GM12874 (cell line): ENCODE measurements at regions not wholly inside any gene's neighbourhood (a gene's known extent, or its start where the extent isn't known, plus 50 kb on each side); places are given as distances from the start of the nearest gene placed in this dataset.

Experiments used
- CTCF ChIP-seq: IDR thresholded peaks from 2 replicates; pipeline ENCODE4 v1.5.1; 2011; ENCODE audit warnings: low read depth, mild to moderate bottlenecking, control low read depth, low read length, moderate library complexity; ENCODE audit not compliant: insufficient read depth

GRCh38 chr18:34659579-34660517 is 50.2 kb upstream of the DTNA start:
- TF ChIP-seq CTCF = no peak
